ENCODE measurements at regions not wholly inside any gene's neighbourhood (a gene's known extent, or its start where the extent isn't known, plus 50 kb on each side); places are given as distances from the start of the nearest gene placed in this dataset.

- intact Hi-C loops (cut with micrococcal nuclease; ENCODE audit: unreplicated experiment), result no loop called here
- CTCF ChIA-PET, result no interaction called here
- H3K27ac Mint-ChIP-seq (ENCODE audit: unreplicated experiment), result no peak overlapping the region
- H3K4me1 Mint-ChIP-seq (ENCODE audit: low read depth, unreplicated experiment), result no peaks in the 10 kb centered on the region
- H3K36me3 Mint-ChIP-seq (ENCODE audit: insufficient read depth, unreplicated experiment), result no peaks in the 10 kb centered on the region
- DNase-seq, result no peak
- TF ChIP-seq, protein P1, sequence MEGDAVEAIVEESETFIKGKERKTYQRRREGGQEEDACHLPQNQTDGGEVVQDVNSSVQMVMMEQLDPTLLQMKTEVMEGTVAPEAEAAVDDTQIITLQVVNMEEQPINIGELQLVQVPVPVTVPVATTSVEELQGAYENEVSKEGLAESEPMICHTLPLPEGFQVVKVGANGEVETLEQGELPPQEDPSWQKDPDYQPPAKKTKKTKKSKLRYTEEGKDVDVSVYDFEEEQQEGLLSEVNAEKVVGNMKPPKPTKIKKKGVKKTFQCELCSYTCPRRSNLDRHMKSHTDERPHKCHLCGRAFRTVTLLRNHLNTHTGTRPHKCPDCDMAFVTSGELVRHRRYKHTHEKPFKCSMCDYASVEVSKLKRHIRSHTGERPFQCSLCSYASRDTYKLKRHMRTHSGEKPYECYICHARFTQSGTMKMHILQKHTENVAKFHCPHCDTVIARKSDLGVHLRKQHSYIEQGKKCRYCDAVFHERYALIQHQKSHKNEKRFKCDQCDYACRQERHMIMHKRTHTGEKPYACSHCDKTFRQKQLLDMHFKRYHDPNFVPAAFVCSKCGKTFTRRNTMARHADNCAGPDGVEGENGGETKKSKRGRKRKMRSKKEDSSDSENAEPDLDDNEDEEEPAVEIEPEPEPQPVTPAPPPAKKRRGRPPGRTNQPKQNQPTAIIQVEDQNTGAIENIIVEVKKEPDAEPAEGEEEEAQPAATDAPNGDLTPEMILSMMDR (IDR thresholded peaks at IDR 0.05; ENCODE audit: unreplicated experiment), result no peak
- H3K27me3 Mint-ChIP-seq (ENCODE audit: unreplicated experiment), result no peaks in the 10 kb centered on the region
- H3K4me3 Mint-ChIP-seq (ENCODE audit: low read depth, unreplicated experiment), result no peak overlapping the region
- peaks cover 6% of the 10 kb centered on the region for H3K9me3 Mint-ChIP-seq (ENCODE audit: low read depth, unreplicated experiment)
- BruUV-seq (replicated peaks), result no TSS peak
Observed at GRCh38 chr2:116924509-116924908, 890.0 kb upstream of the DDX18 start.

DNA sequence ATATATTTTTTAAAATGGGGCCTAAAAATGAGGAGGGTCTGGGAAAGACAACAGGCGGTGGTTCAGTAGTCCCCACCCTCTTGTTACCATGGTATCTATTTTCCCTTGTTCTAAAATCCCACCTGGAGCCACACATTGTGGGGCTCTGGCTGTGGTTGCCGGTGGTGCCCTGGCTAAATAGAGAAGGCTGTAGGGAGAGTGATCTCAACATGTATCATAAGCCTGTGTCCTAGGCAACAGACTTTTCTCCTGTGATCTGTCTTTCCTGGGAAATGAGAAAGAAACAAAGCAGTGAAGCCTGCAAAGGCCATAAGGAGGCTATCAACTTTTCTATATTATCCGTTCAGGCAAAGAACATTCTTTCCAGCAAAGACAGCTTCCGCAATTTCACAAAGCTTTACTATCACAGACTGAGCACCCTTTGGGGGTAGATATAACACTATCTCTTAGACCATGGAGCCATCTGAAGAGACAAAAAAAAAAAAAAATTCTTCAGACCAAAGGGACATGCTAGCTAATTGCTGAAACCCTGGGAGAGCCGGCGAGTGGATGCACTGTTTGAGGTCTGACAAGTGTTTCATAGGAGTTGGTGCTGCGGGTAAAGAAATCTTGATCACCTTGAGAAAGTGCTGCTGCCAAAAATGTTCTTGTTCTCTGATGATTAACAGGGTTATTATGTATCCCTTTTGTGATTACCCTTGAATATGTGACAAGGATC, 879.2 kb upstream of the DDX18 start:
- no TSS peak for BruUV-seq (replicated peaks)
- H3K27me3 Mint-ChIP-seq (ENCODE audit: unreplicated experiment), result no peaks in the 10 kb centered on the region
- CTCF ChIA-PET, result interaction anchor here (0.6 kb wide), 1 partner anchor 123 kb away, joined by 4 read pairs; no protein-coding TSS in a partner anchor
- no peak for DNase-seq
- no peak overlapping the region for H3K4me3 Mint-ChIP-seq (ENCODE audit: low read depth, unreplicated experiment)
- peaks cover 11% of the 10 kb centered on the region for H3K9me3 Mint-ChIP-seq (ENCODE audit: low read depth, unreplicated experiment)
- intact Hi-C loops (cut with micrococcal nuclease; ENCODE audit: unreplicated experiment), result no loop called here
- TF ChIP-seq, protein P1 (IDR thresholded peaks at IDR 0.05; ENCODE audit: unreplicated experiment), result no peak
- H3K27ac Mint-ChIP-seq (ENCODE audit: unreplicated experiment), result no peak overlapping the region
- no peaks in the 10 kb centered on the region for H3K36me3 Mint-ChIP-seq (ENCODE audit: insufficient read depth, unreplicated experiment)
- H3K4me1 Mint-ChIP-seq (ENCODE audit: low read depth, unreplicated experiment), result no peaks in the 10 kb centered on the region

GRCh38 chr2:116948258-116948657, 866.2 kb upstream of the DDX18 start:
- BruUV-seq (replicated peaks), result no TSS peak
- Mint-ChIP-seq H3K4me3 (ENCODE audit: low read depth, unreplicated experiment) (no peak overlapping the region), H3K36me3 (ENCODE audit: insufficient read depth, unreplicated experiment) (no peaks in the 10 kb centered on the region), H3K27ac (ENCODE audit: unreplicated experiment) (no peak overlapping the region), H3K4me1 (ENCODE audit: low read depth, unreplicated experiment) (no peaks in the 10 kb centered on the region), H3K27me3 (ENCODE audit: unreplicated experiment) (no peaks in the 10 kb centered on the region), H3K9me3 (ENCODE audit: low read depth, unreplicated experiment) (peaks cover 3% of the 10 kb centered on the region)
- TF ChIP-seq, protein P1 (IDR thresholded peaks at IDR 0.05; ENCODE audit: unreplicated experiment), result no peak
- no peak for DNase-seq
- CTCF ChIA-PET, result no interaction called here
- intact Hi-C loops (cut with micrococcal nuclease; ENCODE audit: unreplicated experiment), result no loop called here

DNA sequence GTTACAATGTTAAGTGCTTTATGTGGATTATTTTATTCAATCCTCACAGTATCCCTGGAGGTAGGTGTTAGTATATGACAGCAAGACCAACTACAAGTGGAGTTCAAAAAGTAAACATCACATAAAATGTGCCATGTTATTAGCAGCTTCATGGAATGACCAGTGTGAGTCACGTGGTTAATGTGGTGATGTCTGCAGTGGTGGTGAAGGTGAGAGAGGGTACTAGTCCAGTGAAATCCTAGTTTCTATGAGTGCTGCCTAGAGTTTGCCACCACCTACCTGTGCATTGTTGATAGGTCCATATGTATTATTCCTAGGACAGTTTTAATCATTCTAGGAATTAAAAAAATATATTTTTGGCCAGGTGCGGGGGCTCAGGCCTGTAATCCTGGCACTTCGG, 865.2 kb upstream of the DDX18 start:
- no TSS peak for BruUV-seq (replicated peaks)
- Mint-ChIP-seq H3K27me3 (ENCODE audit: unreplicated experiment) (no peaks in the 10 kb centered on the region), H3K9me3 (ENCODE audit: low read depth, unreplicated experiment) (peaks cover 7% of the 10 kb centered on the region), H3K4me3 (ENCODE audit: low read depth, unreplicated experiment) (no peak overlapping the region), H3K4me1 (ENCODE audit: low read depth, unreplicated experiment) (no peaks in the 10 kb centered on the region), H3K36me3 (ENCODE audit: insufficient read depth, unreplicated experiment) (no peaks in the 10 kb centered on the region), H3K27ac (ENCODE audit: unreplicated experiment) (no peak overlapping the region)
- intact Hi-C loops (cut with micrococcal nuclease; ENCODE audit: unreplicated experiment), result no loop called here
- TF ChIP-seq, protein P1 (IDR thresholded peaks at IDR 0.05; ENCODE audit: unreplicated experiment), result no peak
- DNase-seq, result no peak
- CTCF ChIA-PET, result no interaction called here

Measured in Calu3 (cell line).